HG02642 (cell line): ENCODE measurements at regions not wholly inside any gene's neighbourhood (a gene's known extent, or its start where the extent isn't known, plus 50 kb on each side); places are given as distances from the start of the nearest gene placed in this dataset.

Experiments used
- ATAC-seq: cut with Tn5 transposase; IDR thresholded peaks from one replicate; pipeline ENCODE4 v1.9.1; 2021; ENCODE audit warnings: mild to moderate bottlenecking; ENCODE audit not compliant: unreplicated experiment, poor library complexity

- ATAC-seq = no peak
Observed at GRCh38 chrX:9310616-9311015, 154.2 kb upstream of the TBL1X start.

DNA sequence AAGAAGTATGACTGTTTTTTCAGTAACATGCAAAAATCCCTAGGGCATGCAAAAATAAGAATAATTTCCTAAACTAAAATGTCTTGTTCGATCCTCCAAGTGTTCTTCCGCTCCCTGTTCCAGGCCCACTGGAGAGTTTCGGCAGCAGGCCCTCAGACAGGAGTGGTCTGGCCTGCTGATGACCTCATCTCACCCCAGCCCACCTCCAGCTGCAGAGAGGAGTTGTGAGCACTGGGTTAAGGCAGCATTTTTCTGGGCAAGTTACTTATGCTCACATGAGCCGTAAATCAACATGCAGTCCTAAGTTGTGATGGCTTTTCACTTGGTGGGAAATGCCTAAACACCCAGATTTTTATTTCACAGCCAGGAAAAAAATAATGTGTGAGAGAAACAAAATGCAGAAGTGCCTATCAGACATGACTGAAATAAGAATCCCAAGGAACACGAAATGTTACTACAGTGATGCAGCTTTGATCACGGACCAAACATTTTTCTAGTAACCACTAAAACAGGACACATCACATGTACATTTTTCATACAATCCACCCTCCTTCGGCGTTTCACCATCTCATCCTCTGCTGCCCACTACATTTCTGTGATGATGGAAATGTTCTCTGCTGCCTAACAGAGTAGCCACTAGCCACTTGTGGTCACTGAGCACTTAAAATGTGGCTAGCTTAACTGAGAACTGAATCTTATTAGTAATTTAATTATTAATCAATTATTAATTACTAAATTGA, 153.3 kb upstream of the TBL1X start:
- ATAC-seq = no peak

DNA sequence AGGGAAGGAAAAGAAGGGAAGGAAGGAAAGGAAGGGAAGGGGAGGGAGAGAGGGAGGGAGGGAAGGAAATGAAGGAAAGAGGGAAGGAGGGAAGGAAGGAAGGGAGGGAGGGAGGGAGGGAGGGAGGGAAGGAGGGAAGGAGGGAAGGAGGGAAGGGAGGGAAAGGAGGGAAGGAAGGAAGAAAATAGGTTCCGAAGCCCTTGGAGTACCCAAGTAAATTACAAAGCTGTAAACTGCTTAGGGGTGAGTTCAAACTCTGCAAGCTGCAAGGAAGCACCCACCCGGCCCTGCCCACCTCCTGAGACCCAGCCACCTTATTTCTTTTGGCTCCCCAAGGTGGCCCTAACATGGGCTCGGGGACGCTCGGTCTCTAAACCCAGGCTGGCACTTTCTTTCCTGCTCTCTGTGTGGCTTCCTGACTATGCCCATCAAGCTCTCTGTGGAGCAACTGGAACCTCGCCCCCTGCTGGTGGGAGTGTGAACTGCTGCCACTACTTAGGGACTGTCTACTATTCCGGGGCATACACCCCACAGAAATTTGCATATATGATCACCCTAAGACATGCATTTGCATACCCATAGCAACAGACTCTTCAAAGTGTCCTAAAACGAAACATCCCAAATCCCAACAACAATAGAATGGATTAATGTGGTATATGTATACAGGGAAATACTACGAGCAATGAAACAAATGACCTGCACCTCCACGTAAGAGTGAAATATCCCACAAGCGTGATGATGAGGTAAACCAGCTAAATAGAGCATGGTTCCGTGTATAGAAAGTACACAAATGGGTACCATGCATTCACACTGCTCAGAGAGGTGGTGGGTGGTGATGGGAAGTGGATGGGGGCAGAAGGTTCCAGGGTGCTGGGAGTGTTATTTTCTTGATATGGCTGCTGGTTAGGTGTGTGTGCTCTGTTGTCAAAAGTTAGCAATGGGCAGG, 151.7 kb upstream of the TBL1X start:
- no peak for ATAC-seq

DNA sequence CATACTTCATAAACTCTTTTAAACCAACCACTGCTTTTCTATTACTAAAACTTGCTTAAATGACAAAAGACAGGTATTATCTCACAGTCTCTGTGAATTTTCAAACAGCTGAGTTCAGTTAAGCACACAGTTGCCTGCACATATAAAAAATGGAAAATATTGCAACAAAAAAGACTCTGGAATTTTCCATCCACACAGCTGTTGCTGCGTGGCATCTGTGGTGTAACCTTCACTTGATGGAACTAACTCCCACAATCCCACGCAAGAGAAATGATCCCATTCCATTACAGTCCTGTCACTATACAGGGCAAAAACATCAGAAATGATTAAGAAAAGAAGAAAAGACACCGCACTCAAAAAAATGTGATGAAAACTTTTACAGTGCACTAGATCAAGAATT, 149.8 kb upstream of the TBL1X start:
- ATAC-seq = no peak

GRCh38 chrX:9316096-9316495, 148.8 kb upstream of the TBL1X start:
- no peak for ATAC-seq

DNA sequence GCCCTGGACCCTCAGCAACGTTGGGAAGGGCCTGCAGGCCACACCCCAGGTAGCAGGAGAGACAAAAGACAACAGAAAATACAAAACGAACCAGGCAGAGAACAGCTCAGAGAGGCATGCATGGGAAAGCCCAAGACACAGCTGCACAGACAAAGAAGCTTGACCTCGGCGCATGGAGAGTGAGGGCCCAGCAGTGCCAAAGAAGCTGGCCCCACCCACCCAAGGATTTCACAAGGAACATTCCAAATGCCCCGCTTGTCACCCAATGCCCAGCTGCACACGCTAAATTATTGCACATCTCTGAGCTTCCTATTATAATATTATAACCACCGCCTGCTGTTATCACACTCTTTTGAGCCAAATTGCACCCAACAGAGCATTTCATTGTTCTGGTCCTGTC, 147.7 kb upstream of the TBL1X start:
- no peak for ATAC-seq

DNA sequence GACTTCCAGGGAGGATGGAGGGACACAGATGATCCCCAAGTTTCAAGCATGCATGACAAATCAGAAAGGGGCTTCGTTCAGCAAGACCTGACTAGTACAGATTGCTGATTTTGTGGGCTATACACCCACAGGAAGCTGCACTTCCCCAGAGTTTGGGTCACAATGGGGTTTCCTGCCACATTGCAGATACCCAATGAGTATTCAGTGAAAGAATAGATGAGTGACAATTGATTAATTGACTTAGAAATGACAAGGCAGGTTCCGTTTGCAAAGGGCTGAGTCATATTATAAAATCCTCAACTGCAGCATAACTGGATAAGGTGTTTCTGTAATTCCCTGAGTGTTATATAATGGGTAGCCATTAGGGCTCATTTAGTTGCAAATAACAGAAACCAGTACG, 146.6 kb upstream of the TBL1X start:
- no peak for ATAC-seq

DNA sequence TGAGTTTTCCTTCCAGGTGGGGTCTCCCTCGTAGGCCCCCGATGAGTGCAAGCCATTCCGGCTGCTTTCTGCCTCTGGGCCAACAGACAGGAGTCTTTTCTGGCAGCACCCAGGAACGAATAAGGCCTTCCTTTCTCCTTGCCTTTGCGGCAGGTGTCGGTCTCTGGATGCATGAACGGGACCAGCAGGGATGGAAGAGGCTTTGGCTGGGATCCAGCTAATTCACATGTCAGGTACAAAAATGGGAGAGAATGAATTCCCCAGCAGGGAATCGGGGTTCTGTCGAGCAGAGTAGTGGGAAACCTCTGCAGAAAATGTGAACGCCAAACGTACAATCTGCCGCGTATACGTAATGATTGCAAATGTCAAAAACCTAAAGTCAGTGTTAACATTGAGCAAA, 146.1 kb upstream of the TBL1X start:
- no peak for ATAC-seq

GRCh38 chrX:9320940-9321339, 143.9 kb upstream of the TBL1X start:
- ATAC-seq = no peak

- no peak for ATAC-seq
Observed at GRCh38 chrX:9324676-9325075, 140.2 kb upstream of the TBL1X start.

GRCh38 chrX:9326369-9326768, 138.5 kb upstream of the TBL1X start:
- ATAC-seq = no peak

- no peak for ATAC-seq
Observed at GRCh38 chrX:9327086-9327746, 137.6 kb upstream of the TBL1X start.

DNA sequence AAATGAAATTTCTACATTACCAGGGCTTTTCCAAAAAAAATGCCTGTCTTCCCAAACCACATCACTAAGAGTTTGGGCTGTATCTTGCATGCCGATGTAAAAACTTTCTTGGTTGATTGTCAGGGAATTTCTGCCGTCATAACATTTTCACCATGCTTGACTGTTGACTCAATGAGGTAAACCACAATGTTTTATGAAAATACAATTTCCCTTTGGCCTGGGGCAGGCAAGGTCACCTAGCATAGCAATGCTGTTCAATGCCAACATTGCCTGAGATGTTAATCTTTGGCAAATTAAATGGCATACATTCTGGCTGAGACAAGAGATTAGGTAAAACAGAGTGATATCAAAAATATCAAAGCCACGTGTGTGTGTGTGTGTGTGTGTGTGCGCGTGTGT, 137.1 kb upstream of the TBL1X start:
- no peak for ATAC-seq

- no peak for ATAC-seq
Observed at GRCh38 chrX:9329056-9329455, 135.8 kb upstream of the TBL1X start.

DNA sequence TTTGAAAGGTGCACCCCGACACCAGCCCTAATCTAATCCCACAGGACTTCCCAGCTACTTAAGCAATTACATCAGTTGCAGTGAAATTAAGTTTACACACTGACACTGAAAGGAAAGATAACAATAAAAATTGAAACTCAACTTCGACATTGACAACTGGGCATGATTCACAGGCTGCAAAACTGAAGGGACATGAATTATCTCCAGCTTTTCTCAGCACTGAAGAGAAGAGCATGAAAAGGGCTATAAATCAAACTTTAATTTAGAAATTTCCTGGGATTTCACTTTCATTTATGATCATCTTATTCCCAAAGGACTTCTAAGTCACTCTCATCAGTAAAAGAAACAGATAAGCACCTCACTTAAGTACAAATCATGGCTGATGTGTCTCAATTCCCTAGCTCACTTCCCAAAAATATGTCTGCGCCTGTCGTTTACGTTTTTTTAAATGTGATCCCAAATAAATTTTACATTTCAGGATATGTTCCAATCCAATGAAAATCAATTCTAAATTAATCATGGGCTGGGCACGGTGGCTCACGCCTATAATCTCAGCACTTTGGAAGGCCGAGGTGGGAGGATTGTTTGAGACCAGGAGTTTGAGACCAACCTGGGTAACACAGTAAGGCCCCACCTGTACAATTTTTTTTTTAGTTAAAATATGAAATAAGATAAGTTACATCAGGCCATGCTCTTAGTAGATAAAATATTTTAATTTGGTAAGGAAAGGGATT, 134.4 kb upstream of the TBL1X start:
- no peak for ATAC-seq

DNA sequence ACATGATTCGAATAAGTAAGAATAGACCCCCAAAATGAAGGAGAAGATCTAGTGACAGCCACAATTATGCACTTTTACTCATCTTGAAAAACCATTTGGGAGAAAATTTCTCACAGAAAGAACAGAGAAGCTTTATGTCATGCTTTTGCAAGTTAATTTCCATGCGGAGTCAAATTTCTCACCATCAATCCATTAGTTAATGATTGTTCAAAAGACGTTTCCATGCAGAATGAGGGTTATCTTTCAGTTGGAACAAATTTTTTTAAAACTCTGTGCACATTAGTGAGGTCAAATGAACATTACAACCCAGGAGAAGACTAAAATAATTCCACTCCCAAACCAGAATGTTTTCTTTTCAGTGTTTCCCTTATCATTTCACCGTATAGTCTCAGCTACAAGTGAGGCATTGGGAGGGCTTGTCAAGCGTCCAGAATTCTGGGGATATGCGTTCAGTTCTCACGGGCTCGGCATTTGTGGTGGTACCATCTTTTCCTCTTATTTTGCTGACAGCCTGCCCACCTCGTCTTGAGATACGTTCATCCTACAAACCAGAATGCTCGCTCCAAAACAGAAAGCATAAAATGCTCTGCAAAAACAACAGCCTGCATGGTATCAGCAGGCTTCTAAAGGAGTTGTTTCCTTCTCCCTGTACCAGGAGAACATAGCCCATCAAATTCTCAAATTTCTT, 130.8 kb upstream of the TBL1X start:
- no peak for ATAC-seq

GRCh38 chrX:9335251-9335650, 129.6 kb upstream of the TBL1X start:
- ATAC-seq = no peak

DNA sequence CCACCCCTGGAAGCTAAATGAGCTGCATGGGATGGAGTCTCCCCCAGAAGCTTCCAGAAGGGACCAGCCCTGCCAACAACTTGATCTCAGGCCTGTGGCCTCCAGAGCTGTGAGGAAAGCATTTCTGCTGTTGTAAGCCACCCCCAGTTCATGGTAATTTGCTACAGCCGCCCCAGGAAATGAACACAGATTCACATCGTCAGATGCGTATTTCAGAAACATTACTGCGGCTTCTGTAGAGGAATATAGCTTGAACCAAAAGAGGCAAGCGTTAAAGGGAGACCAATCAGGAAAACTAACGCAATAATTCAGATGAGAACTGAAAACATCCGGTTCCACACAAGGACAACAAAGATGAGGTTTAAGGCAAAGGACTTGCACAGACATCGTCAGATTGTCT, 128.4 kb upstream of the TBL1X start:
- no peak for ATAC-seq

- no peak for ATAC-seq
Observed at GRCh38 chrX:9337046-9337445, 127.8 kb upstream of the TBL1X start.

DNA sequence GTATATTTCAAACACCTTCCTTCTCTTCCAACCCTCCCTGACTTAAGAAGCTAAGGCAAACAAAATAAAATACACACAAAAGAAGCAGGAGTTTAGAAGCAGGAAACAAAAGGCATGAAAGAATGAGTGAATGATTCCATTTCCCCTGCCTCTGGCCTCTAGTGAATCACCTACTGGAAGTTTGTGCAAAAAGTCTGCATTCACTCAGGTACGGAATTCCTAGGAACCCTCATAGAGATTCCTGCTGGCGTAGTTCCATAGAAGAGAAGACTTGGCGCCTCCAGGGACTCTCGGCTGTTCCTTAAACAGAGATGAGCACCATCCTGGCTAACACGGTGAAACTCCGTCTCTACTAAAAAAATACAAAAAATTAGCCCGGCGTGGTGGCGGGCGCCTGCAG, 125.9 kb upstream of the TBL1X start:
- ATAC-seq = no peak
